ENCODE measurements at regions not wholly inside any gene's neighbourhood (a gene's known extent, or its start where the extent isn't known, plus 50 kb on each side); places are given as distances from the start of the nearest gene placed in this dataset.

DNA sequence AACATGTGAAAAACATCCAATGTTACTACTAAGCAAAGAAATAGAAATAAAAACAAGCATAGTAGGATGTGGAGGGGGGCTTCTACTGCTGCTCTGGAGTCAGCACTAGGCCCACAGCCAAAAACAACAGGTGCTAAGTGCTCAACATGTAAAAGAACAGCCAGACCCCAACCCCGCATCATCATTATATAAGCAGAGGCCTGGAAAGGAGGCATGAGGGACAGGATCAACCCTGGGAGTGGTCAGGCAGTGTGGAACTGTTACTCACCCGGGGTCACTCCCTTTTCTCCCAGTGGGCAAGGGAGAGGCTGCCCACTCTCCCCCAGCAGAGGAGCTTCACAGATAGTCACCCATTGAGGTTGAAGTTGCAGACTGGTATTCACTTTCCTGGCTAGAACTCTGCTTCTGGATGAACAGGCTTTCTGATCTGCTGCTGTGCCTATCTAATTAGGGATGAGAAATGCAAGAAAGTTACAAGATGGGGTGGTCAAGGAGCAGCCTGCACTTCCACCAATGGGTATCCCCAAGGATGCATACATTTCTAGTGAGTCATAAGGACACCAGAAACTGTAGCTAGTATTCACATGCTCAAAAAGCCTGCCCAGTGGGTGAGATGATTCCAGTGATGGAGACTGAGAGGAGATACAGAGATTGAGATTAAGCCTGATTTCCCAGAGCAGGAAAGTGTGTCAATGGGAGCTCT is 480.1 kb upstream of the TCF4 start:
- TF ChIP-seq CSDC2 (CRISPR knock-in tag; IDR thresholded peaks at IDR 0.05) (0 out of 2 replicates have a peak, but pooled peaks have one; percentile 36), ESRRG (CRISPR knock-in tag; IDR thresholded peaks at IDR 0.05) (no peak)
- ATAC-seq = peak; percentile 85

DNA sequence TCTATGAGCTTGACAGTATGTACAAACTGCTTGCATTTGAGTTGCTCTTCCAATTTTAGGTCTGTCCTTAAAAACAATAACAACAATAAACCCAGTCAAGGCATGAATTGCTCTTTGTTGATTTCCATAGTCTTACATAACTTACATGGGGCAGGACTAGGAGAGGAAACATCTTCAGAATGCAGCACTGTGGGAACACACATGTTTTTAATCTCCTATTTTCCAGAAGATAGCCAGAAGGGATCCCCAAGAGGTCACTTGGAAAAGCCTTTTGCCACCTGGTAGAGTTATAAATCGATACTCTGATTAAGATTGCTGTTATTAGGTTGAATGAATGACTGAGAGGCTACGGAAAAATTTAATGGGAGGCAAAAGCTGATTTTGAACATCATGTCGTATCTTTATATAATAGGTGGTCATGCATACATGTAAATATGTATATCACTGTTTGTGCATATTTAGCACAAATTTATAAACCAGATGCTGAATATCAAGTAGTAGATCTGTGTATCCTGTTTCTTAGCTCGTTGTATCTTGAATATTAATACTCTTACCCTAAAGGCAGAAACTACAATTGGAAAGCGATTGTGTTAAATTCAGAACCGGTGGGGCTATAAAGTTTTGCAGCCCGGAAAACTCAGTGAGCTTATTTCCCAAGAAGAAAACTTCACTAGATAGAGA is 479.4 kb upstream of the TCF4 start:
- TF ChIP-seq, protein P1, sequence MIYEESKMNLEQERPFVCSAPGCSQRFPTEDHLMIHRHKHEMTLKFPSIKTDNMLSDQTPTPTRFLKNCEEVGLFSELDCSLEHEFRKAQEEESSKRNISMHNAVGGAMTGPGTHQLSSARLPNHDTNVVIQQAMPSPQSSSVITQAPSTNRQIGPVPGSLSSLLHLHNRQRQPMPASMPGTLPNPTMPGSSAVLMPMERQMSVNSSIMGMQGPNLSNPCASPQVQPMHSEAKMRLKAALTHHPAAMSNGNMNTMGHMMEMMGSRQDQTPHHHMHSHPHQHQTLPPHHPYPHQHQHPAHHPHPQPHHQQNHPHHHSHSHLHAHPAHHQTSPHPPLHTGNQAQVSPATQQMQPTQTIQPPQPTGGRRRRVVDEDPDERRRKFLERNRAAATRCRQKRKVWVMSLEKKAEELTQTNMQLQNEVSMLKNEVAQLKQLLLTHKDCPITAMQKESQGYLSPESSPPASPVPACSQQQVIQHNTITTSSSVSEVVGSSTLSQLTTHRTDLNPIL (CRISPR knock-in tag; IDR thresholded peaks at IDR 0.05; ENCODE audit: low read depth) = no peak
- TF ChIP-seq TCF4 (CRISPR knock-in tag; IDR thresholded peaks at IDR 0.05; ENCODE audit: borderline replicate concordance) = peak; percentile 74
- ATAC-seq = peak; percentile 76

DNA sequence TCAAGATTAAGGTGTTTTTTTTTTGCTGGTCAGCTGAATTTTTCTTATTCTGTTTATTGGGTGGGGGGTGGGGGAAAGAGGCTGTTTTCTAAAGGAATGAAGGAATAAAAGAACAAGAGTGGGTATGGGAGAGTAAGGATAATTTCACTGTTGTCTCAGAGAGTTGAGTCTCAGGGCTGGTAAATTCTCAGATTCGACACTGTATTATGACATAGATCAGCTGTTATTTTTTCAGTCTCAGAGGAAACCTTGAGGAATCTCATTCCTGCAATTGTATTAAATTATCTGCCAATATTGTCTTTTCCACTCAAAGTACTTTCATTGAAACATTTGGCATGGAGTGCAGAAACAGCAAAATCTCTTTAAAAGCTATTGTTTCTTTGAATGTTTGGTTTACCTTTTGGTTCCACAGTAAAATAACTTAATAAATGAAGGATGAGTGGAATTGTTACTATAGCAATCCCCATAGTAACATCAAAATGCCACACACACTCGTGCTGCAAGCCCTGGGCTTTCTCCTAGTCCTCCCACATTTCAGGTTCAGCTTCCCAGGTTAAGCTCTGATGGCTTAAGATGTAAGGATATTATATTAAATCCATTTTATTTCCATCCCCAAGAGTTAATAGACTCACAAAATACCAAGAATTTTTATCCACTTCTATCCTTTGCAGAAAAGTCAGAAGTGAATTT is 478.7 kb upstream of the TCF4 start:
- ATAC-seq = peak; percentile 52
- no peak for TF ChIP-seq TOX (CRISPR knock-in tag; IDR thresholded peaks at IDR 0.05; ENCODE audit: borderline replicate concordance)
- peak; percentile 35 for TF ChIP-seq ISL1 (CRISPR knock-in tag; IDR thresholded peaks at IDR 0.05)
- TF ChIP-seq ZFP30 (CRISPR knock-in tag; IDR thresholded peaks at IDR 0.05) = no peak
- TF ChIP-seq, protein P2, sequence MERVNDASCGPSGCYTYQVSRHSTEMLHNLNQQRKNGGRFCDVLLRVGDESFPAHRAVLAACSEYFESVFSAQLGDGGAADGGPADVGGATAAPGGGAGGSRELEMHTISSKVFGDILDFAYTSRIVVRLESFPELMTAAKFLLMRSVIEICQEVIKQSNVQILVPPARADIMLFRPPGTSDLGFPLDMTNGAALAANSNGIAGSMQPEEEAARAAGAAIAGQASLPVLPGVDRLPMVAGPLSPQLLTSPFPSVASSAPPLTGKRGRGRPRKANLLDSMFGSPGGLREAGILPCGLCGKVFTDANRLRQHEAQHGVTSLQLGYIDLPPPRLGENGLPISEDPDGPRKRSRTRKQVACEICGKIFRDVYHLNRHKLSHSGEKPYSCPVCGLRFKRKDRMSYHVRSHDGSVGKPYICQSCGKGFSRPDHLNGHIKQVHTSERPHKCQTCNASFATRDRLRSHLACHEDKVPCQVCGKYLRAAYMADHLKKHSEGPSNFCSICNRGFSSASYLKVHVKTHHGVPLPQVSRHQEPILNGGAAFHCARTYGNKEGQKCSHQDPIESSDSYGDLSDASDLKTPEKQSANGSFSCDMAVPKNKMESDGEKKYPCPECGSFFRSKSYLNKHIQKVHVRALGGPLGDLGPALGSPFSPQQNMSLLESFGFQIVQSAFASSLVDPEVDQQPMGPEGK (CRISPR knock-in tag; IDR thresholded peaks at IDR 0.05; ENCODE audit: borderline replicate concordance) = no peak
- no peak for TF ChIP-seq ARNTL (CRISPR knock-in tag; IDR thresholded peaks at IDR 0.05; ENCODE audit: borderline replicate concordance, low read depth)

DNA sequence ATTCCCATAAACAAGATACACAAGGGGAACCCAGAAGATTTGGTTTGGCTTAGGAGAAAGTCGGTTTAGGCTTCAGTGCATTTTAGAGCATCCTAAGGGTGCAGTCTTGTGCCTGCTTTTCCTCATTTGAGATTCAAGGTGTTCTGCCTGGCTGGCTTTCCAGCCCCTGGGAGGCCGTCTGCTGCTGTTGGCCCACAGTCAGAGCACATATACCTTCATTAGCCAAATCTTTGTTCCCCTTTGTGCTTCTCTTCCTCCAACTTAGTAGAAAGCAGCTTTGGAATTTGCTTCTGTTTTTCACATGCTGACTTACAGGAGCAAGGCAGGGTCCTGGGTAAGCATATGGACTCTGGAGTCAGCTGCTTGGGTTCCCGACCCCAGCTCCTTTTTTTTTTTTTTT is 477.1 kb upstream of the TCF4 start:
- TF ChIP-seq, protein P2 (CRISPR knock-in tag; IDR thresholded peaks at IDR 0.05; ENCODE audit: borderline replicate concordance) = no peak
- no peak for TF ChIP-seq ISL1 (CRISPR knock-in tag; IDR thresholded peaks at IDR 0.05)
- no peak for ATAC-seq

DNA sequence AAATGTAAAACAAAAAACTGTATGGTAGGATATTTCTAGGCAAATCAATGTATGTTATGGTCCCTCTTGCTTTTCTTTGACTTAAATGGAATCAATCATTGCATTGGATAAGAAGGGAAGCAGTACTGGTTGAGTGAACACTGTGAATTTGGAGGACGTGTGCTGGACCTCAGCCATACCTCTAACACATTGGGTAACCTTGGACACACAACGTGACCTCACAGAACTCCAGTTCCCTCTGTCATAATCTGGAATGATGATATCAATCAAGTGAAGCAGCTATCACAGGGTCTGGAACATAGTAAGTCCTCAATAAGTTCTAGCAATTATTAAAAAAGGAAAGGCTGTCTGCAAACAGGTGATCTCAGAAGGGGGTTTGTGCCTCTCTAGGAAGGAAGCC is 474.9 kb upstream of the TCF4 start:
- TF ChIP-seq ZFP30 (CRISPR knock-in tag; IDR thresholded peaks at IDR 0.05) (no peak), ZC3H10 (CRISPR knock-in tag; IDR thresholded peaks at IDR 0.05) (no peak), ARNTL (CRISPR knock-in tag; IDR thresholded peaks at IDR 0.05; ENCODE audit: borderline replicate concordance, low read depth) (no peak), TCF4 (CRISPR knock-in tag; IDR thresholded peaks at IDR 0.05; ENCODE audit: borderline replicate concordance) (no peak), PPARA (CRISPR knock-in tag; IDR thresholded peaks at IDR 0.05; ENCODE audit: borderline replicate concordance) (no peak), TOX (CRISPR knock-in tag; IDR thresholded peaks at IDR 0.05; ENCODE audit: borderline replicate concordance) (no peak), ZNF70 (CRISPR knock-in tag; IDR thresholded peaks at IDR 0.05) (no peak), ISL1 (CRISPR knock-in tag; IDR thresholded peaks at IDR 0.05) (no peak), GLIS3 (CRISPR knock-in tag; IDR thresholded peaks at IDR 0.05) (no peak)
- ATAC-seq = no peak

DNA sequence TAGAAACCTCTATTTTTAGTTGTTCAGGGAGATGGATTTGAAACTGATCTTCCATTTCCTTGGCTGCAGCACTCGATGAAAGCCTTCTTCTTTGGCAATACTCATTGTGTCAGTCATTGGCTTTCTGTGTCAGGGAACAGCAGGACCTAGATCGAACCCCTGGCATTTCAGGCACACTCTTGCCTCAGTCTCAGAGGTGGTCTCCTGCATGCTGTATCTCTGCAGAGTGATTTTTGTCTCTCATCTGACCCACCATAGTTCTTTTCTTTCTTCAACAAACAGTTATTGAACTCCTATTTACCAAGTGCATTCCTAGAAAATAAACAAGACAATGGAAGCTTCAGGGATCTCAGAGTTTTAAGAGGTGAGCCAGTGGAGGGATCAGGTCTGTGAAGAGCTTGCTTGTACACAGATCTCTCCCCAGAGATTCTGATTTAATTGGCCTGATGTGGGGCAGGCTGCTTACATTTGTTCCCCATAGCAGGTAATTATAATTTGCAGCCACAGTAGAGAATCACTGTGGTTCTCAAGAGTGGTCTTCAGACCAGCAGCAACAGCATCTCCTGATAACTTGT is 473.1 kb upstream of the TCF4 start:
- no peak for ATAC-seq
- TF ChIP-seq, protein P3, sequence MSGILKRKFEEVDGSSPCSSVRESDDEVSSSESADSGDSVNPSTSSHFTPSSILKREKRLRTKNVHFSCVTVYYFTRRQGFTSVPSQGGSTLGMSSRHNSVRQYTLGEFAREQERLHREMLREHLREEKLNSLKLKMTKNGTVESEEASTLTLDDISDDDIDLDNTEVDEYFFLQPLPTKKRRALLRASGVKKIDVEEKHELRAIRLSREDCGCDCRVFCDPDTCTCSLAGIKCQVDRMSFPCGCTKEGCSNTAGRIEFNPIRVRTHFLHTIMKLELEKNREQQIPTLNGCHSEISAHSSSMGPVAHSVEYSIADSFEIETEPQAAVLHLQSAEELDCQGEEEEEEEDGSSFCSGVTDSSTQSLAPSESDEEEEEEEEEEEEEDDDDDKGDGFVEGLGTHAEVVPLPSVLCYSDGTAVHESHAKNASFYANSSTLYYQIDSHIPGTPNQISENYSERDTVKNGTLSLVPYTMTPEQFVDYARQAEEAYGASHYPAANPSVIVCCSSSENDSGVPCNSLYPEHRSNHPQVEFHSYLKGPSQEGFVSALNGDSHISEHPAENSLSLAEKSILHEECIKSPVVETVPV (CRISPR knock-in tag; IDR thresholded peaks at IDR 0.05) = no peak
- no peak for TF ChIP-seq TCF4 (CRISPR knock-in tag; IDR thresholded peaks at IDR 0.05; ENCODE audit: borderline replicate concordance)
- TF ChIP-seq, protein P1 (CRISPR knock-in tag; IDR thresholded peaks at IDR 0.05; ENCODE audit: low read depth) = no peak
- TF ChIP-seq OSR1 (CRISPR knock-in tag; IDR thresholded peaks at IDR 0.05) = no peak
- TF ChIP-seq GLIS3 (CRISPR knock-in tag; IDR thresholded peaks at IDR 0.05) = no peak
- TF ChIP-seq ZNF565 (CRISPR knock-in tag; conservative IDR thresholded peaks at IDR 0.05; ENCODE audit: low read depth) = no peak
- TF ChIP-seq BACH2 (CRISPR knock-in tag; IDR thresholded peaks at IDR 0.05; ENCODE audit: borderline replicate concordance) = no peak
- TF ChIP-seq ISL1 (CRISPR knock-in tag; IDR thresholded peaks at IDR 0.05) = no peak
- no peak for TF ChIP-seq ZFP3 (CRISPR knock-in tag; IDR thresholded peaks at IDR 0.05)
- TF ChIP-seq ESRRG (CRISPR knock-in tag; IDR thresholded peaks at IDR 0.05) = no peak
- TF ChIP-seq ZFP30 (CRISPR knock-in tag; IDR thresholded peaks at IDR 0.05) = no peak
- TF ChIP-seq ZC3H10 (CRISPR knock-in tag; IDR thresholded peaks at IDR 0.05) = no peak

All from SK-N-SH treated with all-trans-retinoic acid at 6 μM for 48 hours (cell line).